DMS53 treated with DMSO at 0.1 percent for 48 hours (cell line): ENCODE measurements at regions not wholly inside any gene's neighbourhood (a gene's known extent, or its start where the extent isn't known, plus 50 kb on each side); places are given as distances from the start of the nearest gene placed in this dataset.

Experiments used
- DNase-seq: peaks from one replicate; lab custom pipeline; 2025; ENCODE audit not compliant: unreplicated experiment; lab: John Stamatoyannopoulos, UW

DNA sequence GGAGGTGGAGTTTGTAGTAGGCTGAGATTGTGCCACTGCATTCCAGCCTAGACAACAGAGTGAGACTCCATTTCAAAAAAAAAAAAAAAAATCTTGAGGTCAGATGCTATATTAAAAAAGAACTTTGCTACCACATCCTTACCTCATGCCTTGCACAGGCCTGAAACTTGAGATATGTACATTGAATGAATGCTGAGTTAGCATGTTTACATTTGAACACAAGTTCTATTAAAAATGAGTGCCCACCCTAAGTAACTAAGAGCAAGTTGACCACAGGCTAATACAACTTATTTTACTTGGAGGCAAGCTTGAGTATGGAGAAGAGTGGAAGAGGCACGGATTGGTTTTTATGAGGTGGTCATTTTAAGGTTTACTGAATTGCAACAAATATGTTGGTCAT is 276.6 kb upstream of the GATB start:
- DNase-seq = no peak

DNA sequence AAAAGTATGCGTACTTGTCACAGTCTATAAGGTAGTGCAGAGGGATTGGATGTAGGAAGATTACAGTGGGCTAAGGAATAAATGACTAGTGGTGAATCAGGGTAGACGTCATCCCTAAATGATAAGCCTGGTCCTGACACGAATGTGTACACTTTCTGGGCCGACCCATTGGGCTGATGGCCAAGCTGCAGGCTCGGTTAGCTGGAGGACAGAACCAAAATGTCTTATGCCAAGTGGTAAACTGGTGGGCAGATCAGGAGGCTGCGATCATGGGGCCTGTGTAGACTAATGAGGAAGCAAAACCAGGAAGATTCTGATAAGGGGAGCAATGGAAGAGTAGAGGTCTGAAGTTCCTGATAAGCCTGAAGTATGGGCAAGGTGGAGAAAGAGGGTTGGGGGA is 272.8 kb upstream of the GATB start:
- no peak for DNase-seq

DNA sequence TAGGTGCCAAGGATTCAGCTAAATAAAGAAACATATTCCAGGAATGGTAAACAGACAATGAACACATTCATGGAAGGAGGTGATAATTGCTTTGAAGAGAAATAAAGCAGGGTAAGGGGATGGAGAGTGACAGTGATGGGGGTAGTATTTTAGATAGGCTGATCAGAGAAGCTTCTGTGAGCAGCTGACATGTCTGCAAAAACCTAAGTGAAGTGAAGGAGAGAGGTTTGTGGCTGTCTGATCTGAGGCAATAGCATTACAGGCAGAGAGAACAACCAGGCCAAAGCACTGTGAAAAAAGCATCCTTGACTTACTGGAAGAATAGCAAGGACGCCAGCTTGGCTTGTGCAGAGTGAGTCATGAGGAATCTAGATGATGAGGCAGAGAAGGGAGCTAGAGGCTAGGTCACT is 271.9 kb upstream of the GATB start:
- no peak for DNase-seq

DNA sequence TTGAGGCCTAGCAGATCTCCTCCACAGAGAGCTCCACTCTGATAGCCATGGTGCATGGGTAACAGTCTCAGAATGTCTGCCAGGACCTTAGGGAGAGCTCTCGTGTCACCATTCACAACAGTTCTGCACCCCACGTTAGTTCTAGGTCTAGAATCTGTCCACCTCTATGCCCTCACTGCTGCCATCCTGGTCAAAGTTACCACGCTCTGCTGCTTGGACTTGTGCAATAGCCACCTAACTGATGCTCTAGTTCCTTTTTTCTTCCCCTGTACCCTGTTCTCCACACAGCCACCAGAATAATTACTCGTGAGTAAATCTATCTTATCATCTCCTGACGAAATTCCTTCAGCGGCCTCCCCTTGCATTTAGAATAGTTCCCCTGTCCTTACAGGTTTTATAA is 268.8 kb upstream of the GATB start:
- DNase-seq = no peak

DNA sequence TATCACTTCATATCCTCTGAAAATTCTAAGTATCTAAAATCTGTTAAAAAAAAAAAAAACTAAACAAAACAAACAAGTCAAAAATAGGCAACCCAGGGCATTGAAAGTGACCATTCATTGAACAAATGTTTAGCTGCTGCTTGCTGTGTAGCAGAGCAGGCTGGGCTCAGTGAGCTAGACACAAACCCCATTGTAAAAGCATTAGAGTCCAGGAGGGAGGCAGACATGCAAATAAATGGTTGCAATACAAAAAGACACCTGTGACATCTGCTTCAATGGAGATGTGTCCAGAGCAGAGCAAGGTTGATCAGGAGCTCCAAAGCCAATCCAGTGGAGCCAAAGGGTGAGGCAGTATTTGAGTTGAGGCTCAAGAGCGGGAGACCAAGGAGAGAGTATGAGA is 267.3 kb upstream of the GATB start:
- no peak for DNase-seq

DNA sequence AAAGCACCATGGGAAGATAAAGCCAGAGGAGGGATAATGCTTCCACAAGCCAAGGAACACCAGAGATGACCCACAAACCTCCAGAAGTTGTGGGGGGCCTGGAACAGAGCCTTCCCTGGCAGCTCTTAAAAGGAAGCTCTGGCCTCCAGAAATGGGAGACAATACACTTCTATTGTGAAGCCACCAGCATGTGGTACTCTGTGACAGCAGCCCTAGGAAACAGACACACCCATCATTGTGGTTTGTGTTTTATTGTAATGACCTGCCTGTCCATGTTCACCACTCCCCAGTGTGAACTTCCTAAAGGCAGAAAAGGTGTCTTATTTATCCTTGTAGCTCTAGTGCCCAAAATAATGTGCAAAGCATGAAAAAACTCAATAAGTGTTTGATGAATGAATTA is 264.1 kb upstream of the GATB start:
- no peak for DNase-seq

DNA sequence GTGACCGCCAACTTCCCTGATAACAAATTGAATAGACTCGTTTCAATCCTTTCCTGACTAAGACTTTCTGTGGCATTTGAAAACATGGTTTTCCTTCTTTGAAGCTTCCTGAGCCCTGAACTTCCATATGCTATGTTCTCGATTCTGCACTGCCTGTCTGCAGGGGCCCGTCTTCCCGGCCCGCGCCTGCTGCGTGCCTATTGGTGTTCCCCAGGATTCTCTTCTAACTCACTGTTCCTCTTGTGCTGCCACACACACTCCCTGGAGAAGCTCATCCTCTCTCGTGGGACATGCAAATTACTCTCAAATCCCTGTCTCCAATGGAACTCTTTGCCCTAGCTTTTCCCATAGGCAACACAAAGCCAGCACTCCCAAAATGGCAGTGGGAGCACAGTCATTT is 262.9 kb upstream of the GATB start:
- DNase-seq = no peak

DNA sequence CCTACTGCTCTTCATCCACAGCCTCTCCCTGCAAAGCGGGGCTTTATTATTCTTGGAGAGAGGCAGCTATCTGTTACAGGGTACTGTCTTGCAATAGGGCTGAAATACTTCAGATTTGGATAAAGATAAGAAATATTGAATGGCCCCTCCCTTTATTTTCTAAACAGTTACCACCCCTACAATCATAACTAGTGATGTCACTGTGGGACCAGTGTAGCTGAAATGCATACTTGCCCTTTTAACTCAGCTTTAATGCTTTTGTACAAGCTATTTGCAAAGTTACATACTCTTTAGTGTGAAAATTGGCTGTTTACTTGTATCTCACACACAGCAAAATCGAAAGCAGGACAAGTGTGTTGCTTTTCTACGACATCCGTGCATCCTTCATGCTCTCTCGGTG is 261.7 kb upstream of the GATB start:
- no peak for DNase-seq

DNA sequence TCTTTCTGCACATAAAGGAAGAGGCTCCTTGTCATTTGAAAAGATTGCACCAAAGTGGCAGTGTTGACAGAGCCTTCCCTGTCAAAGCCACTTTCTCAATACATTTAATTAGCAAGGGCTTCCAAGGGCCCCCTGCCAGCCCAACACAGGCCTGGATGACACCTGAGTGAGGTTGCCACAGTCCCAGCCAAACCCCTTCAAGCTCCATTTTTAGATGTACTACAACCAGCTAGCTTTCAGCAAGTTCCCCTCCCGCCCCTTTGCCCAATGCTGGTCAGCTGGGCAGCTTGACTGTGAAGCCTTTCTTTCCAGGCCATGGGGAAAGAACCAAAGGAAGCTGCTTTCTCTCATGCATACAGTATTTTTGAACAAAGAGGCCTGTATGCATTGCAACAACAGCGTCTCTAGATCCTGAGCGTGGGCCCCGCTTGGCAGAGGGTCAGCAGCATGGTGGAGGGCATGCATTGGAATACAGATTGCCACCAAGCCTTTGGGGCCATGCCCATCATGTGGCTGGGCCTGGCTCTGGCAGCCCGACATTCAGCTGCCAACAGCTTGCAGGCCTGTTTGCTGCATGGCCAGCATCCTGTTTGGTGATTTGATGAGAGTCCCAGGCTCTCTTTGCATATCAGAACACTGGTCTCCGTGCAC is 261.1 kb upstream of the GATB start:
- no peak for DNase-seq

DNA sequence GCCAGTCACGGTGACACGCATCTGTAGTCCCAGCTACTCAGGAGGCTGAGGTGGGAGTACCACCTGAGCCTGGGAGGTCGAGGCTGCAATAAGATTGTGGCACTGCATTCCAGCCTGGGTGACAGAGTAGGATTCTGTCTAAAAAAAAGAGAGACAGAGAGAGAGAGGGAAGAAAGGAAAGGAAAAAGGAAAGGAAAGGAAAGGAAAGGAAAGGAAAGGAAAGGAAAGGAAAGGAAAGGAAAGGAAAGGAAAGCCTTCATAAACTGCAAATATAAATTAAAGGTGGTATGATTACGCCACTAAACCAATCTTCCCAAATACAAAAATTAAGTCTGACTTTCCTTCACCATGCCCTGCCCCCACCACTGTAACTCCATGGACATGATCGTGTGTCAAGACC is 259.3 kb upstream of the GATB start:
- DNase-seq = no peak

DNA sequence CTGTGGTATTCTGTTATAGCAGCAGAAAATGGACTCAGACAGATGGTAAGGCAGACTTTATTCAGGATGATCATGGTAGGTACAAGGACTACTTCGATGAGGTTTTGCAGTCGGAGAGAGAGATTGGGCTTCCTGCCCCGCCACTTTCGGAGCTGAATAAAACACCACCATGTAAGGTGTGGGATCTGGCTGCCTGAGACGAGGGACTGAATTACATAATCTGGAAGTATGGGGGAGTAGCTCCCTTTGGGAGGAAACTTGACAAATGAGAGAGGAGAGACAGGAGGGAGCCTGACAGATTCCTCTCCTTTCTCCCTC is 255.5 kb upstream of the GATB start:
- no peak for DNase-seq

DNA sequence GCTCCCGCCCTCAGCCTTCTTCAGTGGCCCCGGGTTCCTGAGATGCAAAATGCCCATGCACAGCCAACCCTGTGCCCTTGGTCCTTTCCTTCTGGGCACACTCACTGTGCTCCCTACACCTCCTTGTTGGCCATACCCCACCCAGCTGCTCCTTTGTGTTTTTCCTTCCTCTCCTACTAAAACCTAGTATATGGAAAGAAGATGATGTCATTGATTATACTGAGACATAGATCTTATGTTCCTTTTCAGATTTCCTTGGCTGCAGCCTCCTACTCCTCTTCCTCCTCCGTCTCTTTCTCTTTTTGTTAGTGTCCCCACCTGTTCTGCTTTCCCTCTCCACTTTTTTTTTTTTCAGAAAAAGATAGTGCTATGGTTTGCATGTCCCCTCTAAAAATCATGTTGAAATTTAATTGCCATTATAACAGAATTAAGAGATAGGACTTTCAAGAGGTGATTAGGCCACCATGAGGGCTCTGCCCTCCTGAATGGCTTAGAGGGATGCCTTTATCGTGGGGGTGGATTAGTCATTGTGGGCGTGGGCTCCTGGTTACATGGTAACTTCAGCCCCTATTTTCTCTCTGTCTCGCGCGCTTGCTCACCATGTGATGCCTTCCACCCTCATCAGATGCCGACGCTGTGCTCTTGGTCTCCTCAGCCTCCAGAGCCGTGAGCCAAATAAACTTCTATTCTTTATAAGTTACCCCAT is 254.9 kb upstream of the GATB start:
- no peak for DNase-seq

DNA sequence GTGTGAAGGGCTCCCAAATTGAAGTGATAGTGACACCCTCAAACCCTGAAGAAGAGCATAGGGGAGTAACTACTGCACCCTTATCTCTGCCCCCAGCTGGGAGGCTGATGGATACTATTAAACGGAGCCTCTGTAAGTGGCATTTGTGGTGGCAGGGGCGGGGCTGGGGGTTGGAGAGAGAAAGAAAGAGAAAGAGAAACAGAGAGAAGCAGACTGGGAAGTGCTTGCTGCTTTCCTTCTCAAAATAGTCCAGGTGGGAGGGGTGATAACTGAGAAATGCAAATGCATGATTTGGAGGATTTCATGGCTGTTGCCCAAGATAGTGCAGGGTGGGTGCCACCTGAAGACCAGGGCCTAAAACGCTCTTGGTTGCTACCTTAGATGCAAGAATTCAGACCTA is 253.5 kb upstream of the GATB start:
- DNase-seq = no peak

DNA sequence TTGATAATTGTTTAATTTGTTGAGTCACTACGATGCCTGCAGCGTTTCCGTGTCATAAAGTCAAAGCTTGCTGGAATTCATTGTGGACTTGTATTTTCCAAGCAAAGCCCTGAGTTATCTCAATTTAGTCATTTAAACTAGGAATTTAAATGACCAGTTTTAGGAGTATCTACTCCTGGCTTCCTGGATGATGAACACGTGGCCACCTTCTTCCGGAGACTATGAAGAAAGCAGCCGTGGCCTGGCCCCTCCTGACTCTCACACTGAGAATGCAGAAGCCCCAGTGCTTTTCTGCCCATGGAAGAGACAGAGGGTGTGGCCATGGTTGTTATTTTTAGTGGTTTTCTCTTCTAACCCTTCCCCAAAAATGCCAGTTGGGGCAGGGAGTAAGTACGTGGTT is 250.7 kb upstream of the GATB start:
- DNase-seq = no peak

DNA sequence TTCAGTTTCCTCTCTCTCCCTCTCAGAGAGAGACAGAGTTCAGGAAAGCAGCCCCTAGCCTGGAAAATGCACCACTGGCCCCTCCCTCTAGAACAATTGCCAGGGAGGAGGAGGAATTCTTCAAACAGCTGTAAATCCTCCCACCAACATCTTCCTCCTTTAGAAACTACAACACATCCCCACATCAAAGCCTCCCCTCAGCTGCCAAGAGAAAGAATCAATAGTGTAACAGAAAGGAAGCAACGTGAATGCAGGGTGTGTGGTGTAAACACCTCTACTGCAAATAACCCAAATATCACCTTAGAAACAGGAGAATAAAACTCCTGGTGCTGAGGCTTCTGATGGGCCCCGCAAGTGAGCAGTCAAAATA is 249.9 kb upstream of the GATB start:
- no peak for DNase-seq

DNA sequence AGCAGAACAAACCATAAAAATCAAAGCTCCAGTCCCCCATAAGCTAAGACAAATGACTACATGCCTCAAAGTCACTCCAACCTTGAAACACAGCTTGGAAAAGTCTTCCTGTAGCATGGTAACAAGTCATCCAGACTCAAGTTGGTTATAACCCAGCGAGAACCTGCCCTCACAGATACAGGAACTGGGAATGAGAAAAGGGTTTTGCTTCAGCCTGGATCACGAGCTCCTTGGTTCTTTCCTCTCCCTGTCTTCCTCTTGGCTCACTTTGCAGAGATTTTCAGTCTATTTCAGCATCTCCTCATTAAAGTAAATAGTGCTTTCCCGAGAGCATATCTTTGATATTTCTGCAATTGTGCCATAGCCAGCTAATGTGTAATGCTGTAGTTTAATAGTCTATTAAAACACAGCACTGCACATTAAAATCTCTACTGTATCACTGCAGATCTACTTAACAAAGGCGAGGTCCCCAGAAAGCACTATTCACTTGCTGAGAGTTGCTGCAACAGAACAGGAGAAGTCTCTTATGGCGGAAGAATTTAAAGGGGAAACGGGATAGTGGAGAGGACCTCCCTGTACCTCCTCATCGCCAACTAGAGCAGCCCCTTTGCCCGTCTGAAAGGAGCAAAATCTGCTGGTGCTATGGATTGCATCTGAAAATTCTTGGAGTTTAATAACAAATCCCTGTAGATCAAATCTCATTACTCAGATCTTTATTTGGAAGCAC is 249.3 kb upstream of the GATB start:
- DNase-seq = no peak

DNA sequence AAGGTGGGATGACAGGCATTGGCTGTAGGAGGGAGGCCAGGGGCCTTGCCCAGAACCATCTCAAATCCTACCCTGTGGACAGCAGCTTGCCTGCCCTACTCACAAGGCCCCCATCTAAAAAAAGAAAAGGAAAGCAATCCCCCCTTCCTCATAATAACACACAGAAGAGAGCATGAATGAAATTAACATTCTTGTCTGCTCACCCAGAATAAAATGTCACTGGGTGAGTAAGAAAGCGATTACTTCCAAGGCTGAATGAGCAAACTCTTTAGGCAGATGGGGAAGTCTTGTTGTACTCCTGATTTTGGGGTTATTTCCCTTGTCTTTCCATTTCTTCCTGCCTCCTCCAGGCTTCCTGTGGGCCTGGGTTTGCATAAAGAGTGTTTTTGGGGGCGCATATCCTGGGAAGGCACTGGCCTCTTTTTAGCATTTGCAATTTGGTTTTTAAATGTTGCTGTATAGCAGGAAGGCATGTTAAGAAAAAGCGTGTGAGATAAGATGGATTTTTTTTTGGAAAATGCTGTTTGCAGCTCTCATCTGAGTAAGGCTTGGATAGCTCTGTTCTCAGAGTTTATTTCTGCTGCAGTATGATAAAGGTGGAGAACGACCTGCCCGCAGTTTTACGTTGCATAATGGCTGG is 248.3 kb upstream of the GATB start:
- DNase-seq = no peak

DNA sequence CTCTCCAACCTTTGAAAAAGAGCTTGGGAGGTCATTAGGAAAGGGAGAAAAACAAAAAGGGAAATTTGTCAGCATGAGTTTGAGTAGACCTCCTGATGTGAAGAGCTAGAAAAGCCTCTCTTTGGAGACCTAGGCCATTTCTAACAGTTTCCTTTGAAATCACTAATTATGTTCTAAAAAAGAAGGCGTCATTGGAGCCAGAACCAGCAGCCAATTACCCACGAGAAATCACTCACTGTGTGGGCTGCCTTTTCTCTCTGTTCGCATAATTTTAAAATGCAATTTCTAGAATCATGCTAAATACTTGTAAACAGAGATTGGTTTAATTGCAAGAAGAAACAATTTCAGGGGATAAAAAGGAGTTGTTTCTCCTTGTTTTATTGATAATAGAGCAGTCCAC is 246.3 kb upstream of the GATB start:
- no peak for DNase-seq

DNA sequence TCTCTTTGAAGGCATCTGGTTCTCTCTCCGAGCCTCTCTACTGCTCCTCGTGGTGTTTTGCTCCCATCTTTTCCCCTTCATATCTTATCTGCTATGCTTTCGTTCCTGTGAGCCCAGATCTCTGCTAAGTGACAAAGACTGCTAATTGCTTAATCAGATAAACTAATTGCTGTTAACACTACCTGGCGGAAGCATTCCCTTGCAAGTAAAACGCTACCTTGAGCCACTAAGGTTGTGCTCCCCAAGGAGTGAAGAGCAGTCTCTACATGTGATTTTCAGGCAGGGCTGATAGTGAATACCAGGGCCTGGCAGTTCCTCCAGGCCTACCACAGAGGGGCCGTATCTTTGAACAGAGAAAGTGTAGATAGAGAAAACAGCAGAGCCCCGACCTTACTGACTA is 244.0 kb upstream of the GATB start:
- DNase-seq = no peak

DNA sequence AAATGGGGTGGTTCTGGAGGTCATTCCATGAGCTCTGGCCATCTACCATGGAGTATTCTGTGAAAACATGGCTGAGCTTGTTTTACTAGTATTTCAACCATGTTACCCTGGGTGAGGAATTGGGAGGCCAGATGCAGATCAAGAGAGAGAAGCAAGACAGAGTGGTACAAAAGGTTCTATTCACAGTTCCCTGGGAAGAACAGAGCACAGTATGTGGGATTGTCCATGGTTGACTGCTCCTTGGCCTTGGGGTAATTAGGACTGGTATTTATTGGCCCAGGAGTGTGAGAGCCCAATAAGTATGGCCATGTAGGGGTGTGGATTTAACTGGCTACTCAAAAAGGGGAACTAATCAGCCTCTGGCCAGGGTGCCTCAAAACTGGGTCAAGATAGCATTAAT is 239.7 kb upstream of the GATB start:
- DNase-seq = no peak

DNA sequence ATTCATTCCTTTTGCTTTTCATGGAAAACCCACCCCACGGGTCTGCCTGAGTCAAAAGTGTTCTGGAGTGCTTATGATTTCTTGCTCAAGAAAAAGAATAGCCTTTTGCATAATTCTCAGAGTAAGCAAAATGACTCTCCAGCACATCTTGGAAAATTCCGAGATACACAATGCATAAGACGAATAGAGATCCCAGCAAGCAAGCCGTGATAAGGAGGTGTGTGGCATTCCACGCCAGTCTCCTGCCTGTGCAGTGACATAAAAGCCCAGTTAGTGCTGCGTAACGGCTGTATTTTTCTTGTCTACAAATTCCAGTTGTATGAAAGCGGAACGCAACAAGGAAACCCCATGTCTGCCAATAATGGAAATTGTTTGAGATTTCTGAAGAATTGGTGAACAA is 237.9 kb upstream of the GATB start:
- DNase-seq = no peak

DNA sequence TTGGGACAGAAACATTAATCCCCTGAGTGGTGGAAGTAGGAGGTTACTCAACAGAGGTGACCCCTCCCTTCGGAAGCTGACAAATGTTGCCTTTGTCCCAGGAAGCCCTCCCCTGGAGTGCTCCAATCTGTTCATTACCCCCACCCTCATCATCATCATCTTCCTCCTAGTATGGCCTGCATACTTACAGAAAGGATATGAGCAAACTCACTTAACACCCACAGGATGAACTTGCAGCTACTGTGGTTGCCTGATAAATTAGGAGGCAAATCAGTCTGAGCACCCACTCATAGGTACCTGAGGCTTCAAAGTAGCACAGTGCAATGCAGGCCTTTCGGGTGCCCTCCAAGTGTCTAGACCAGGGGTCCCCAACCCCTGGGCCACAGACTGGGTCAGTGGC is 236.7 kb upstream of the GATB start:
- DNase-seq = no peak
